ENCODE measurements at regions not wholly inside any gene's neighbourhood (a gene's known extent, or its start where the extent isn't known, plus 50 kb on each side); places are given as distances from the start of the nearest gene placed in this dataset. TPM values are rescaled to one million over a fixed set of nuclear protein-coding genes. Genes with fewer than 3 reads are reported as not detected.

Small RNAs in the stretch of these regions (small RNA-seq; reads per million reads assigned to genes)
- not detected for gene AC092745.3 (ENCODE audit: insufficient read depth)
